HepG2 (cell line): ENCODE measurements at regions not wholly inside any gene's neighbourhood (a gene's known extent, or its start where the extent isn't known, plus 50 kb on each side); places are given as distances from the start of the nearest gene placed in this dataset.
A peak's percentile ranks its signal among the peaks of the same experiment; 100 is the strongest.

ENCODE experiments used
- ELF4 ChIP-seq: sonication (generic); formaldehyde crosslinking; IDR thresholded peaks from 2 replicates; pipeline ENCODE4 v1.5.0; 2020; ENCODE audit warnings: missing genetic modification reagents, mild to moderate bottlenecking, moderate library complexity, borderline replicate concordance
- MED13 ChIP-seq: sonication (generic); formaldehyde crosslinking; IDR thresholded peaks from 2 replicates; pipeline ENCODE4 v1.5.0; 2020; ENCODE audit warnings: missing genetic modification reagents
- MLX ChIP-seq: IDR thresholded peaks from 2 replicates; pipeline ENCODE4 v1.6.1; 2016
- MXI1 ChIP-seq: IDR thresholded peaks from 3 replicates; pipeline ENCODE4 v1.6.1; 2012; ENCODE audit warnings: low read depth, low read length, inconsistent platforms, borderline replicate concordance
- ZBTB10 ChIP-seq: sonication (generic); formaldehyde crosslinking; IDR thresholded peaks from 2 replicates; pipeline ENCODE4 v1.4.0; 2020; ENCODE audit warnings: missing genetic modification reagents, borderline replicate concordance
- ZNF687 ChIP-seq: sonication (generic); formaldehyde crosslinking; IDR thresholded peaks from 2 replicates; pipeline ENCODE4 v1.5.1; 2020; ENCODE audit warnings: mild to moderate bottlenecking, missing genetic modification reagents, moderate library complexity
- ZNF839 ChIP-seq: sonication (generic); formaldehyde crosslinking; IDR thresholded peaks from 2 replicates; pipeline ENCODE4 v1.4.0; 2020; ENCODE audit warnings: missing genetic modification reagents, mild to moderate bottlenecking, borderline replicate concordance
- TF ChIP-seq, protein P1 (sequence below): sonication (generic); formaldehyde crosslinking; conservative IDR thresholded peaks from 2 replicates; pipeline ENCODE4 v1.8.1; 2023; ENCODE audit warnings: missing genetic modification reagents
- TF ChIP-seq, protein P2 (sequence below): sonication (generic); formaldehyde crosslinking; IDR thresholded peaks from 2 replicates; pipeline ENCODE4 v1.5.1; 2020; ENCODE audit warnings: missing genetic modification reagents, mild to moderate bottlenecking, borderline replicate concordance
- TF ChIP-seq, protein P3 (sequence below): sonication (generic); formaldehyde crosslinking; conservative IDR thresholded peaks from 2 replicates; pipeline ENCODE4 v1.4.0; 2020; ENCODE audit warnings: mild to moderate bottlenecking, missing genetic modification reagents, moderate library complexity

DNA sequence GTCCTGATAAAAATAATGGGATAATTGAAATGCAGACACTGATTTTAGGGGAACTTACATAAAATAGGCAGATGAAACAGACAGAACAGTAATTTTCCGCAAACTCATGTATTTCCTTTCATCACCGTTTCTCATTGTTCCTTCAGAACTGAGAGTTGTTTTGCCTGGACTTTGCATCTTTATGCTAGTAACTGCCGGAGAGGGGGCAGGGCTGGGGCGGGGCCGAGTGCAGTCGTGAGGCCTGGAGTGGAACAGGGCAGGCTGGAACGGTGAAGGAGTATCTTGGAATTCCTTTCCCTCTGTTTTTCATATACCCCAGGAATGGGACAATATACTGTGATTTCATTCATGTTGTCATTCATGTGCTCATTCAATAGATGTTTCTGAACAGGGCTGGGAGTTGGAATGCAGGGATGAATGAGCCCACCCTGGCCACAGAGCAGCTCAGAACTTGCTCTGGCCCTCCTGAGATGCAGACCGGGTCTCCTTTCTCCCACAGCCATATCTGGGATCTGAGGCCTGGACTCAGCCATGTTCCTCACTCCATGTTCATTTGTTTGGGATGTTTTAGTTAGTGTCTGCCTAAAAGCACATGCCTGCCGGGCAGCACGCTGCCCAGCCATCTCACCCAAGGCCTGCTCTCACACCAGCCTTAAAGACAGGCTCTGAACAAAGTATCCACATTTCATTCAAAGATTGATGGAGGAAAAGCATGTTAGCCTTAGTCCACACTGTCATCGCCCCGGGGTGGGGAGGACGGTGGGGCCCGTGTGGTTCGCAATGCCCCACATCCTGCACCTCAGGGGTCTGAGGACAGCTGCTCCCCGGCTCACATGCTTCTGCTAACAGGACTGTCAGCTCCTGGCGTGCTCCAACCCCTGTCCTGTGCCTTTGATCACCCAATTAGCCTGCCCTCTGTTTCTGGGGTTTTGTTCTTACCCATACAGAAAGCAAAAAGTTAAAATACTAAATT, 92.9 kb downstream of the SOX1 start (continued):
- TF ChIP-seq ZNF687 (CRISPR knock-in tag) (0 out of 2 replicates have a peak, but pooled peaks have one; percentile 4), ZNF839 (CRISPR knock-in tag) (no peak), ELF4 (CRISPR knock-in tag) (no peak), MED13 (CRISPR knock-in tag) (no peak), MXI1 (no peak), ZBTB10 (CRISPR knock-in tag) (no peak), MLX (CRISPR knock-in tag) (no peak)
- TF ChIP-seq, protein P1, sequence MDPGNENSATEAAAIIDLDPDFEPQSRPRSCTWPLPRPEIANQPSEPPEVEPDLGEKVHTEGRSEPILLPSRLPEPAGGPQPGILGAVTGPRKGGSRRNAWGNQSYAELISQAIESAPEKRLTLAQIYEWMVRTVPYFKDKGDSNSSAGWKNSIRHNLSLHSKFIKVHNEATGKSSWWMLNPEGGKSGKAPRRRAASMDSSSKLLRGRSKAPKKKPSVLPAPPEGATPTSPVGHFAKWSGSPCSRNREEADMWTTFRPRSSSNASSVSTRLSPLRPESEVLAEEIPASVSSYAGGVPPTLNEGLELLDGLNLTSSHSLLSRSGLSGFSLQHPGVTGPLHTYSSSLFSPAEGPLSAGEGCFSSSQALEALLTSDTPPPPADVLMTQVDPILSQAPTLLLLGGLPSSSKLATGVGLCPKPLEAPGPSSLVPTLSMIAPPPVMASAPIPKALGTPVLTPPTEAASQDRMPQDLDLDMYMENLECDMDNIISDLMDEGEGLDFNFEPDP (CRISPR knock-in tag) = no peak
- TF ChIP-seq, protein P2, sequence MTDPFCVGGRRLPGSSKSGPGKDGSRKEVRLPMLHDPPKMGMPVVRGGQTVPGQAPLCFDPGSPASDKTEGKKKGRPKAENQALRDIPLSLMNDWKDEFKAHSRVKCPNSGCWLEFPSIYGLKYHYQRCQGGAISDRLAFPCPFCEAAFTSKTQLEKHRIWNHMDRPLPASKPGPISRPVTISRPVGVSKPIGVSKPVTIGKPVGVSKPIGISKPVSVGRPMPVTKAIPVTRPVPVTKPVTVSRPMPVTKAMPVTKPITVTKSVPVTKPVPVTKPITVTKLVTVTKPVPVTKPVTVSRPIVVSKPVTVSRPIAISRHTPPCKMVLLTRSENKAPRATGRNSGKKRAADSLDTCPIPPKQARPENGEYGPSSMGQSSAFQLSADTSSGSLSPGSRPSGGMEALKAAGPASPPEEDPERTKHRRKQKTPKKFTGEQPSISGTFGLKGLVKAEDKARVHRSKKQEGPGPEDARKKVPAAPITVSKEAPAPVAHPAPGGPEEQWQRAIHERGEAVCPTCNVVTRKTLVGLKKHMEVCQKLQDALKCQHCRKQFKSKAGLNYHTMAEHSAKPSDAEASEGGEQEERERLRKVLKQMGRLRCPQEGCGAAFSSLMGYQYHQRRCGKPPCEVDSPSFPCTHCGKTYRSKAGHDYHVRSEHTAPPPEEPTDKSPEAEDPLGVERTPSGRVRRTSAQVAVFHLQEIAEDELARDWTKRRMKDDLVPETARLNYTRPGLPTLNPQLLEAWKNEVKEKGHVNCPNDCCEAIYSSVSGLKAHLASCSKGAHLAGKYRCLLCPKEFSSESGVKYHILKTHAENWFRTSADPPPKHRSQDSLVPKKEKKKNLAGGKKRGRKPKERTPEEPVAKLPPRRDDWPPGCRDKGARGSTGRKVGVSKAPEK (CRISPR knock-in tag) = no peak
- TF ChIP-seq, protein P3, sequence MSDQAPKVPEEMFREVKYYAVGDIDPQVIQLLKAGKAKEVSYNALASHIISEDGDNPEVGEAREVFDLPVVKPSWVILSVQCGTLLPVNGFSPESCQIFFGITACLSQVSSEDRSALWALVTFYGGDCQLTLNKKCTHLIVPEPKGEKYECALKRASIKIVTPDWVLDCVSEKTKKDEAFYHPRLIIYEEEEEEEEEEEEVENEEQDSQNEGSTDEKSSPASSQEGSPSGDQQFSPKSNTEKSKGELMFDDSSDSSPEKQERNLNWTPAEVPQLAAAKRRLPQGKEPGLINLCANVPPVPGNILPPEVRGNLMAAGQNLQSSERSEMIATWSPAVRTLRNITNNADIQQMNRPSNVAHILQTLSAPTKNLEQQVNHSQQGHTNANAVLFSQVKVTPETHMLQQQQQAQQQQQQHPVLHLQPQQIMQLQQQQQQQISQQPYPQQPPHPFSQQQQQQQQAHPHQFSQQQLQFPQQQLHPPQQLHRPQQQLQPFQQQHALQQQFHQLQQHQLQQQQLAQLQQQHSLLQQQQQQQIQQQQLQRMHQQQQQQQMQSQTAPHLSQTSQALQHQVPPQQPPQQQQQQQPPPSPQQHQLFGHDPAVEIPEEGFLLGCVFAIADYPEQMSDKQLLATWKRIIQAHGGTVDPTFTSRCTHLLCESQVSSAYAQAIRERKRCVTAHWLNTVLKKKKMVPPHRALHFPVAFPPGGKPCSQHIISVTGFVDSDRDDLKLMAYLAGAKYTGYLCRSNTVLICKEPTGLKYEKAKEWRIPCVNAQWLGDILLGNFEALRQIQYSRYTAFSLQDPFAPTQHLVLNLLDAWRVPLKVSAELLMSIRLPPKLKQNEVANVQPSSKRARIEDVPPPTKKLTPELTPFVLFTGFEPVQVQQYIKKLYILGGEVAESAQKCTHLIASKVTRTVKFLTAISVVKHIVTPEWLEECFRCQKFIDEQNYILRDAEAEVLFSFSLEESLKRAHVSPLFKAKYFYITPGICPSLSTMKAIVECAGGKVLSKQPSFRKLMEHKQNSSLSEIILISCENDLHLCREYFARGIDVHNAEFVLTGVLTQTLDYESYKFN = peak; percentile 75
